Cardiac septum (tissue), 1 donor: ENCODE measurements at regions not wholly inside any gene's neighbourhood (a gene's known extent, or its start where the extent isn't known, plus 50 kb on each side); places are given as distances from the start of the nearest gene placed in this dataset.
"Not testable (repeated sequence)": the region's sequence is repeated elsewhere in the genome, so short reads cannot be mapped to it uniquely, and the experiment has no call there.

ENCODE experiments used
- DNase-seq: peaks from one replicate; pipeline ENCODE4 v3.0.0-alpha.2; 2020; ENCODE audit warnings: low spot score
- intact Hi-C: fragments of 100-400 bp; cut with DNase I; formaldehyde crosslinking; loops from one replicate; pipeline ENCODE4 v1.14.0; 2022
- donor health status: DM: no; HTN: no; CAD: no.

GRCh38 chr2:199581935-199582360 is 124.2 kb upstream of the SATB2 start:
- intact Hi-C loops: no loop called here

GRCh38 chr2:199581408-199581807 is 123.7 kb upstream of the SATB2 start:
- no peak for DNase-seq
- intact Hi-C loops: no loop called here

More at GRCh38 chr2:199581935-199582360, 124.2 kb upstream of the SATB2 start:
- DNase-seq: no peak

DNA sequence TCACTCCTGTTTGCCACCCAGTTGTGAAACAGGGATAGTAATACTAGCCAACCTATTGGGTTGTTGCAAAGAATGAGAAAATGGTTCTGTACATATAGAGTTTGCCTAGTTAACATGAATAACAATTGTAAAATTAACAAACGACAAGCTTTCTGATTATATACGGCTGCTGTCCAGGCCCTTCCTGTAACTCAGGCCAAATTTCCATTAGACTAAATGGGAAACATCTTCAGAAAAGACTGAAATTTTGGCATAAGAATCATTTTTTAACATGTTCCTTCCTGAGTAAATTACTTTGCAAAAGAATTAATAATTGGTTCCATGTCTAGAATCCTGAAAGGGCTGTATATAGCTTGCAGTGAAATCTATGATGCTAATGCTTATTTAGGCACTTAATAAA is 117.7 kb upstream of the SATB2 start:
- DNase-seq: no peak
- intact Hi-C loops: no loop called here

DNA sequence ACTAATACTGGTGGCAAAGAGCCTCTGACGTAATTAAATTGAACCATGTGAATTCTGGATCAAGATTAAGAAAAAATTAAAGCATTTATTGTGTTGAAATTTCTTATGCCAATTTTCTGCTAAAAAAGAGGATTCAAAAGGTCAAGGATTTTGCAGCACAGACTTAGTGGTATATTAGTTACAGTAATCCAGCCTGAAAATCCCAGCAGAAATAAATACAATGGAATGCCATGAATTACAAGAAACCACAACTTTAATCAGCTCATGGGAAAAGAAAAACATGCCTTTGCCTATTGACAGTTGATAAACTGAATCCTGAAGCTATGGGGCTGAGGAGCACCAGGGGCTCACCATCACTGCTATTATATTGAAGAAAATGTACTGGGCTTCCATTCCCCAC is 114.8 kb upstream of the SATB2 start:
- intact Hi-C loops: no loop called here

DNA sequence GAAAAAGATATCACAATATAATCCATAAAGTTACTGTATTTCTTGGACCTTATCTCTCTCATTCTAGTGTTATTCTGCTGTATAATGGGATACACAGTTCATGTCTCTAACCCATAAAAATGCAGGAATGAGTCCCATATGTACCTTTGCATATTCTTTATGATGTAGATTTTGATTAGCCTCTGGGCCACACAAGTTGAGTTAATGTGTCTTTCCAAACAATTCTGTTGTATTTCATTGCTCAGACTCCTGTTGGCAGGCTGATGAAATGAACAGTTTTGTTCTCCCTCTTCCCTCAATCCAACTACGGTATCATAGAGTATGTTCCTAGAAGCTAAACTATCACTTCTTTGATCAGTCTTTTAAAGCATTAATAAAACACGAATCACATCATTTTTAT is 113.2 kb upstream of the SATB2 start:
- DNase-seq: no peak
- intact Hi-C loops: no loop called here

More for the DNA sequence above, 114.8 kb upstream of the SATB2 start:
- DNase-seq: no peak

- intact Hi-C loops: no loop called here
- no peak for DNase-seq
These were observed 111.6 kb upstream of the SATB2 start for GRCh38 chr2:199569336-199569735.

GRCh38 chr2:199558156-199558555 is 100.4 kb upstream of the SATB2 start:
- DNase-seq: no peak
- intact Hi-C loops: no loop called here

GRCh38 chr2:199556527-199557285 is 99.0 kb upstream of the SATB2 start:
- intact Hi-C loops: no loop called here
- no peak for DNase-seq

DNA sequence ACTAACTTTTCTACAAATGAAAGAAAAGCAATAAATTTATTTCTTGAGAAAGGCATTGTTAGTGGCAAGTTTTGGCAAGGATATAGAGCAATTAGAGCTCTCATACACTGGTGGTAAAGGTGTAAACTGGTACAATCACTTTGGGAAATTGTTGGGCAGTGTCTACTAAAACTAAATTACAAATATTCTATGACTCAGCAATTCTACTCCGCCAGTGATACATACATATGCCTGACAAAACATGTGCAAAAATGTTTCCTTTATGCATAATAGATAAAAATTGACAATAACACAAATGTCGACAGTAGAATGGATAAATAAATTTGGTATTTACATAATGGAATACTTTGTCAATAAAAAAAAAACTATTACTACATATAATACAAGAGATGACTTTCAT is 96.3 kb upstream of the SATB2 start:
- intact Hi-C loops: no loop called here
- DNase-seq: no peak

DNA sequence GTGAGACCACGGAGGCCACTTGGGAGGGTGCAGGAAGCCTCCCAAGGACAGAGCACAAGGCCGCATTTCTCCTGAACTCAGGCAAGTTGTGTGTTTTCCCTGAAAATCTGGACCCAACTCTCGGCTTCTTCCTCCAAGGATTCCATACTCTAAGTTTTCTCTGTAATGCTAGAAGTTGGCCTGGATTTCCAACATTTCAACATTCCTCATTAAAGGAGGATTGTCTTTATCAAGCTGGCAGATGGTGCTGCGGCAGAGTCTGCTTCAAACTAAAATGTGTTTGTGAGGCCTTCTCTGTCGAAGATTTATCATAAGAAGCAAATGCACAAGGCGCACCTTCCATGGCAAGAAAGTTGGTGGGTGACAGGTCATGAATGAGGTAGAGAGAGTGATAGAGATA is 94.4 kb upstream of the SATB2 start:
- DNase-seq: no peak
- intact Hi-C loops: no loop called here

- no peak for DNase-seq
- intact Hi-C loops: no loop called here
These were observed 86.0 kb upstream of the SATB2 start for GRCh38 chr2:199543606-199544172.

DNA sequence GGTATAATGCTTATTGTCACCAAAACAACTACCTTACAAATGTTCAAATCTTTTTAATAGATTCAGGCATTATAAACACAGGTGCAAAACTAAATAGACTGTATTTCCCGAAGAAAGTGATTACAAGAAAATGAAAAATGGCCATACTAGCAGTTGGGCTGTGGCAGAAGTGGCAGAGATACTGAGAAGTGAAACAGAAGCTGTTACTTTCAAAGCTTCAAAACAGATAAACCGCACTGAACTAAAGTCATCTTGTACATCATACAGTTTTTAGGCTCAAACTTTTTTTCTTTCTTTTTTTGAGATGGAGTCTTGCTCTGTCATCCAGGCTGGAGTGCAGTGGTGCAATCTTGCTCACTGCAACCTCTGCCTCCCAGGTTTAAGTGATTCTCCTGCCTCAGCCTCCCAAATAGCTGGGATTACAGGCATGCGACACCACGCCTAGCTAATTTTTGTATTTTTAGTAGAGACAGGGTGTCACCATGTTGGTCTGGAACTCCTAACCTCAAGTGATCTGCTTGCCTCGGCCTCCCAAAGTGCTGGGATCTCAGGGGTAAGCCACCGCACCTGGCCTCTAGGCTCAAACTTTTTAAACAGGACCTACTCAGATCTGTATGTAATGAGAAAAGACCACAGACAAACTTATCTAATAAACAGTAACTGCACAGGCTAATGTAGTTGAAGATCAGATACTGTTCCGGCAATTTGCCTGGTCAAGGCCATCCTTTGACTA is 77.9 kb upstream of the SATB2 start:
- intact Hi-C loops: no loop called here

DNA sequence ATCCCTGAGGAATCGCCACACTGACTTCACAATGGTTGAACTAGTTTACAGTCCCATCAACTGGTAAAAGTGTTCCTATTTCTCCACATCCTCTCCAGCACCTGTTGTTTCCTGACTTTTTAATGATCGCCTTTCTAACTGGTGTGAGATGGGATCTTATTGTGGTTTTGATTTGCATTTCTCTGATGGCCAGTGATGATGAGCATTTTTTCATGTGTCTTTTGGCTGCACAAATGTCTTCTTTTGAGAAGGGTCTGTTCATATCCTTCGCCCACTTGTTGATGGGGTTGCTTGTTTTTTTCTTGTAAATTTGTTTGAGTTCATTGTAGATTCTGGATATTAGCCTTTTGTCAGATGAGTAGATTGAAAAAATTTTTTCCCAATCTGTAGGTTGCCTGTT is 76.1 kb upstream of the SATB2 start:
- DNase-seq, intact Hi-C loops: not testable (repeated sequence)

More for the DNA sequence above, 77.9 kb upstream of the SATB2 start:
- no peak for DNase-seq

DNA sequence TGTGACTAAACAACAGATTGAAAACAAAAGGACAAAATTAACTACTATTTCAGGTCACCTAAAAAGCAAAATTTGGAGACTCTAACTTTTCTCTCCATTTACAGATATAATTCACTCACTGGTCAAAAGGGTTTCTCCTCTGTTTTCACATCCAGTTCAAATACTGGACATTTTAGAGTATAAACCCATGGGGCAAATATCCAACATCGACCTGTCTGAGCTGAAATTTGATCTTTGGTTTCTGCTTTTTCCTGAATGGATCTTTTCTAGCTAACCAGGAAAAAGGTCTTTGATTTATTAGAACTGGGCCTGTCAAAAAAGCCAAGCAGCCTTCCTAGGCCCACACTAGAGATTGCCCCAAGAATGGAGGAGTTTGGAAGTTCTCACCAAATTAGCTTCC is 69.3 kb upstream of the SATB2 start:
- no peak for DNase-seq
- intact Hi-C loops: no loop called here

DNA sequence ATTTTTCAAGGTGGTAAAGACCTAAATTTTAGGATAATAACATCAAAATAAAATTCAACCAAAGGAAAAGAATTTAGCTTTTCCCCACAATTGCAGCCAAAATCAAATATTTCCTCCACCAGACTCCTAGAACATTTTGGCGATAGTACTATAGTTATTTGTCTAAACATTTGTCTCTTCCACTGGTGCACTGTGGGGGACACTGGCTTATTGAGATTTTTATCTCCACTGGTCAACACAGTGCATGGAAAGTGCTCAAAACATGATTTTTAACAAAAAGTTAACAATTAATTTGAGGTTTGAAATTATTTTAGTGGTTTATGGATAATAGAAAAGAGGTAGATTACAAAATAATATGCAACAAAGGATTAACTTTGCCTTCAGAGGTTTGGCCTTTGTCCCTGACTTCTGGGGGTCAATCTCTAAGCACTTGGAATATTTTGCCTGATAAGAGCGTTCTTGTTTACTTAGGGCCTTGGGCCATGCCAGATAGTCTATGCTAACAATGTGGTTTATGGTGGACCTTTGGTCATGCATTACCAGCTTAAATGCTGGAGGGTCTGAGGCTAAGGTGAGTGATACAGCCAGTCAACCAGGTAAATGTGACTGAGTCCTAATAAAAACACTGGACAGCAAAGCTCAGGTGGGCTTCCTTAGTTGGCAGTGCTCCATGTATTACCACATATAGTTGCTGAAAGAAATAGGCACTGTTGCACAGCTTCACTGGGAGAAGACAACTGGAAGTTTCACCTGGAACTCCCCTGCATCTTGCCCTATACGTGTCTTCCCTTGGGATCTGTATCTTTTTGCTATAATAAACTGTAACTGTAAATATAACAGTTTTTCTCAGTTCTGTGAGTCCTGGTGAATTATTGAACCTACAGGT is 67.2 kb upstream of the SATB2 start:
- no peak for DNase-seq
- intact Hi-C loops: no loop called here

- DNase-seq: no peak
- intact Hi-C loops: no loop called here
These were observed 51.7 kb upstream of the SATB2 start for GRCh38 chr2:199509403-199509802.
